Right forelimb (tissue), 1 donor: ENCODE measurements at regions not wholly inside any gene's neighbourhood (a gene's known extent, or its start where the extent isn't known, plus 50 kb on each side); places are given as distances from the start of the nearest gene placed in this dataset.

Source experiments
- DNase-seq: peaks from one replicate; pipeline ENCODE4 v3.0.0-alpha.2; 2018

DNA sequence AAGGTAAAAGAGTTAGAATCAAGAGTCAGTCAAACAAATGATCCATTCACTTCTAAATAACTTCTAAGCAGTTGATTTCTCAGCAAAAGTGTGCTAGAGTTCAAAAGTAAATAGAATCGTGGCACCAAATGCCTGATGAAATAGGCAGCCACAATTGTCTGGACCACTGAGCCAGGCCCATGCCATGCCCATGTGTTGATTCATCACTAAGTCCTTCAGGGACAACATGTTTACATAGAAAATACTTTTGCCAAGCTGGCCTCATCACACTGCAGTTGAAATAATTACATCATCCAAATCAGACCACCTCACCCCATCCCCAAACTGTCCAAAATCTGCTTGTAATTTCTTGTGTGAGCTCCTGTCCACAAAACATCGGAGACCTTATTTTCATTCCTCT is 216.3 kb downstream of the IGSF11 start:
- DNase-seq, result no peak

DNA sequence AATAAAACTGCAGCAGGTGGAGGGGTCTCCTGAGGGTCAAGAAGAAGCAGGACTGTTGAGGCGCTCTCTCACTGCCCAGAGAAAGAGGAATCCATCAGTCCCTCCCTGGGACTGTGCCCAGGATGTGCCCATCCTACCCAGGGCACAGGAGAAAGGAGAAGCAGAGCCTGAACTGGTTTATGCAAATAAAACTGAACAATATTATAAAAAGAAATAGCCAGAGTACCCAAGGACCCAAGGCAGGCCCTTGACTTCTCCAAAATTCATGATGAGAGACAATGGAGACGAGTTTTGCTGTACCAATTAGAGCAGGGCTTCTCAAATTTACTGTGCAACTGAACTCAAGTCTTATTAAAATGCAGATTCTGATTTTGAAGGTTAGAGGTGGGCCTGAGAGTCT is 211.0 kb downstream of the IGSF11 start:
- no peak for DNase-seq

DNA sequence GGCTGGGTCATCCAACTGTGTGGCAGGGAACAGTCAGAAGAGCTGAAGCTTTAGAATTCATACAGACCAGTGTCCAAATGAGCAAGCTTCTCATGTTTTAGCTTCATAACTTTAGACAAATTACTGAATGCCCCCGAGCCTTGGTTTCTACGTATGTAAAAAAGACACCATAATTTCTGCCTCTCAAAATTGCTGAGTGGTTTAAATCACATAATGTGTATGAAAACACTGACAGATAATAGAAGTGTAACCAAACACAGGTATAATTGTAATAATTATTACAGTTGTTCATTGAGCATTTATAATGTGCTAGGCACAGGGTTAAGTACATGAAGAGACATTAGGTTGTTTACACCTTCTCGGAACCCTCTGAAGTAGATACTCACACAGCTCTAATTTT is 207.2 kb downstream of the IGSF11 start:
- no peak for DNase-seq

DNA sequence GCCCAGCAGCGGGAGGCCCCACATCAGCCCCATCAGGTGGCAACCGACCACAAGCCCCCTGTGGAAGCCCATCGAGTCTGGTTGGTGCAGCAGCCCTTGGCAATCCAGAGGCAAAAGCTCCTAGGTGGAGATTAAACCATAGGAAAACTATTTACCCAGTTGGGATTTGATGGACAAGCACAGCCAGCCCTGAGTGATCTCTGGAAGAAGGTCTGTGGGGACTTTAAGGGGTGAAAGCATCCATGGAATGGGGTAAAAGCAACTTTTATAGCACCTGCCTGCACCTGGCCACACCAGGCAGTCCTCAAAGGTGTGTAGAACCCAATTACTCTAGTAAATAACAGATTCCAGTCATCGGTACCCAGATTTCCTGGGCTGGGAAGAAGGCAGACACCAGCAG is 206.3 kb downstream of the IGSF11 start:
- no peak for DNase-seq

DNA sequence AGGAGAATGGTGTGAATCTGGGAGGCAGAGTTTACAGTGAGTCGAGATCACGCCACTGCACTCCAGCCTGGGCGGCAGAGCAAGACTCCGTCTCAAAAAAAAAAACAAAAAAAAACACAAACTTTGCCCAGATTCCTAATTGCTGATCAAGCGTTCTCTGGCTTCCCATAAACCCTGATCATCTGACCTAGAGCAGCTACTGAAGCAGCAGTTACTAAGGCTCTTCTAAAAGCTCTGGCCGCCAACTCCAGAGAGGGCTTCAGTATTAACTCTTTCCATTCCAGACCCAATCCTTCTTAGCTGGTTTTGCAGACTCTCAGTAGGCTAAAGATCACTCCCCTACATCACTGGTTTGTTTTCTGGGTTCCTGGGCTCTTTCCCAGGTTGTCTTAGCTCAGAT is 201.6 kb downstream of the IGSF11 start:
- no peak for DNase-seq

DNA sequence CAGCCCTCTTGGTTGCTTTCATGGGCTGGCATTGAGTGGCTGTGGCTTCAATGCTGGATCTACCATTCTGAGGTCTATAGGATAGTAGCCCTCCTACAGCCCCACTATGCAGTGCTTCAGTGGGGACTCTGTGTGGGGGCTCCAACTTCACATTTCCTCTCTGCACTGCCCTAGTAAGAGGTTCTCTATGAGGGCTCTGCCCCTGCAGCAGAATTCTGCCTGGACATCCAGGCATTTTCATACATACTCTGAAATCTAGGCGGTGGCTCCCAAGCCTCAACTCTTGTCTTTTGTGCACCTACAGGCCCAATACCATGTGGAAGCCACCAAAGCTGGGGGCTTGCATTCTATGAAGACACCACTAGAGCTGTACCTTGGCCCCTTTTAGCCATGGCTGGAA is 195.8 kb downstream of the IGSF11 start:
- DNase-seq, result no peak

DNA sequence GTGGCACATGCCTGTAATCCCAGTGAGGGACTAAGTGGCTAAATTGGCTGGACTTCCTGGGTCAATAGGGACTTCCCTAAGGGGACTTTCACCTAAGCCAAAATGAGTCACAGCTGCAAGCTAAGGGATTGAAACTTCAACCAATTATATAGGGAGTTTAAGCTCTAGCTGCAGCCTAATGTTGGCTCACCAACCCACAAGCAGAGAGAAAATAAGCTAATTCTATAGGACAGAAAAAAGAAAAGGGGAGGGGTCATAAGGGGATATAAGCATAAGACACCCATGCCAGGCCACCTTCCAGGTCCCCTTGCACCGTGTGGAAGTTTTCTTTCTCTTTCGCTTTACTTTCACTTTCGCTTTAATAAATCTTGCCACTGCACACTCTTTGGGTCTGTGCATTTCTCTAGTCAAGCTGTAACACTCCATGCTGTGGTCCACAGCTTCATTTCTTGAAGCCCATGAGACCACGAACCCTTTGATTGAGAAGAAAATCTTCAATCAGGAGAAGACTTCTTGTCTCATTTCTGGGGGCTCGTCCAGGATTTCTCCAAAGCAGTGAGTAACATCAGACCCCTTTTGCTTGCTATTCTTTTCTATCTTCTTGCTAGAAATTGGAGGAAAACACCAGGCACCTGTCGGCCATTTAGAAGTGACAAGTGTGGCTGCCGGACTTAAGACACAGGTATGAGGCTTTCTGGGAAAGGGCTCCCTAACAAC is 192.3 kb downstream of the IGSF11 start:
- DNase-seq, result no peak

DNA sequence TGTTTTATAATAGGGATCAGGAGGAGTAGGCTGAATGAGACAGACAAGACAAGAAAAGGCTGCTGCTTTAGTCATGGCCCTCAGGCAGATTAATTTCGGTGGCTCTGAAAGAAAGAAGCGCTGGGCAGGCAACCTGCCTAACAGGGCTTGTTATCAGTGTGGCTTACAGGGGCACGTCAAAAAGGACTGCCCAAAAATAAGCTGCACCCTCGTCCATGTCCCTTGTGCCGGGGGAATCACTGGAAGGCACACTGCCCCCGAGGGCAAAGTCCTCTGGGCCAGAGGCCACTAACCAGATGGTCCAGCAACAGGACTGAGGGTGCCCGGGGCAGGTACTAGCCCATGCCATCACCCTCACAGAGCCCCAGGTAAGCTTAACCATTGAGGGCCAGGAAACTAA is 188.5 kb downstream of the IGSF11 start:
- no peak for DNase-seq
